CD4-positive, alpha-beta T cell treated with Interleukin-10 for 1 hour (primary cell): ENCODE measurements at regions not wholly inside any gene's neighbourhood (a gene's known extent, or its start where the extent isn't known, plus 50 kb on each side); places are given as distances from the start of the nearest gene placed in this dataset.
A peak's percentile ranks its signal among the peaks of the same experiment; 100 is the strongest.
"Not testable (repeated sequence)": the region's sequence is repeated elsewhere in the genome, so short reads cannot be mapped to it uniquely, and the experiment has no call there.

Experiments
- DNase-seq: peaks from one replicate; pipeline ENCODE4 v3.0.0-alpha.2; 2020

- no peak for DNase-seq
Observed at GRCh38 chr5:154652746-154653417, 102.3 kb upstream of the LARP1 start.

- DNase-seq: not testable (repeated sequence)
Observed at GRCh38 chr5:154651795-154652194, 103.4 kb upstream of the LARP1 start.

- no peak for DNase-seq
Observed at GRCh38 chr5:154648706-154649105, 106.5 kb upstream of the LARP1 start.

DNA sequence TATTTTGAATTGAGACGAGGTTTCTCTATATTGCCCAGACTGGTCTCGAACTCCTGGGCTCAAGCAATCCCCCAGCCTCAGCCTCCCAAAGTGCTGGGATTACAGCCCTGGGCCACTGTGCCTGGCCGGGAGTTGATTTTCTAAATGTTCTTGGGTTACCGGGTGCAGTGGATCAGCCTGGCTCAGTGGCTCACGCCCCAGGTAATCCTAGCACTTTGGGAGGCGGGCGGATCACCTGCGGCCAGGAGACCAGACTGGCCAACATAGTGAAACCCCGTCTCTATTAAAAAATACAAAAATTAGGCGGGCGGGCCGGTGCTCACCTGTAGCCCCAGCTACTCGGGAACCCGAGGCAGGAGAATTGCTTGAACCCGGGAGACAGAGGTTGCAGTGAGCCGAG is 106.9 kb upstream of the LARP1 start:
- no peak for DNase-seq

DNA sequence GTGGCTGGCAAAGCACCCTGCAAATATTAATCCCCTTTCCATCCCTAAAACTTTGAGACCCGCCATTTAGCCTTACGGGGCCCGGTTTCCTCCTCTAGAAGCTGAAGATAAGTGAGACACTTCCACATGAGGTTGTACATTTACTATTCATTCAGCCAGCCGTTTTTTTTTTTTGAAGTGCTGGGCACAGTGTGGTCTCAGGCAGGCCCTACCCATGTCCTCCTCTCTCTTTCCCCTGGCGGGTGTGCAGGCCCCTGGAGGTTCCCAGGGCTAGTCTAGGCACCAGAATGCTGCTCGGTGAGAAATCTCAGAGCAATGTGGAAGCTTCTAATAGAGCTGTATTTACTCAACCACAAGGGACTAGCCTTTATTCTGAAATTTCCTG is 107.4 kb upstream of the LARP1 start:
- DNase-seq: no peak

DNA sequence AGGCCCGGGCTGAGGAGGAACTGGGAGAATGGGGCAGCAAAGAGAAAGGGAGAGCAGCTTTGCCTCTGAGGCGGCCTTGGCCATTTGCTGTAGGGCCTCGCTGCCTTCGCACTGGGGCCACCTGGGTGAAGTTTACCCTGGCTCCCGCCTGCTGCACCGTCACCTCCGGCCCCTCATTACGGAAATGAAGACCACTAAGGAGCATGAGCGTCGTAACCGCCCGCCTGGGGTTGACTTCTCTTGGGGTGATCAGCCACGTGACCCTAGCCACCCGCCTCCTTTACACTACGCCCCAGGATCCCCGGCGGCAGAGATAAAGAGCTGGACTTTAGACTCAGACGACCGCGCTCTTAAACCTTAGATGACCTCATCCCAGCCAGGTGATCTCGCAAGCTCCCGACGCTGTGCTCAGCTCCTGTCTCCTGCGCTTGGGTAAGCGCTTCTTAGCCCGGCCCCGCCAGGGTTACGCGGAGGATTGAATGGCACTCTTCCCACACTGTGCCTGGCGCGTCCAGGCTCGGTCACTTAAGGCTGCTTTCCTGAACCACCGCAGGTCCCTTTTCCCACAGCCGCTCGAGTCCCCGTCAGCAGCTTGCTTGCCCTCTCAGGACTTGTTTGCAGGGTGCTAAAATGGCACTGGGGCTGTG is 107.9 kb upstream of the LARP1 start:
- DNase-seq: peak; percentile 16

DNA sequence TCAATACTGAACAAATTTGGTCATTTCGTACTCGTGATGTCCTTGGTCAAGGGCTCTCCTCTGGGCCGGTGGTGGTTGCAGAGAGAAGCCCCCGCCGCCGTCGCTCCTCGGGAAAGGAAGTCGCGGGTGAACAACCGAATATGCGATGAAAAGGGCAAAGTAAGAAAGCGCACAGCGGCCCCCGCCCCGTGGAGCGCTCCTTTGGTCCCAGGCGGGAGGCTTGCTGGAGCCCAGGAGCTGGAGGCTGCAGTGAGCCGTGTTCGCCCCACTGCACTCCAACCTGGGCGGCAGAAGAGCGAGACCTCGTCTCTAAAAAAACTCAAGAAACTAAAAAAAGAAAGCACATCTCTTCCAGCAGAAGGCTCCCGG is 108.4 kb upstream of the LARP1 start:
- DNase-seq: no peak

- no peak for DNase-seq
Observed at GRCh38 chr5:154644745-154645411, 110.3 kb upstream of the LARP1 start.

DNA sequence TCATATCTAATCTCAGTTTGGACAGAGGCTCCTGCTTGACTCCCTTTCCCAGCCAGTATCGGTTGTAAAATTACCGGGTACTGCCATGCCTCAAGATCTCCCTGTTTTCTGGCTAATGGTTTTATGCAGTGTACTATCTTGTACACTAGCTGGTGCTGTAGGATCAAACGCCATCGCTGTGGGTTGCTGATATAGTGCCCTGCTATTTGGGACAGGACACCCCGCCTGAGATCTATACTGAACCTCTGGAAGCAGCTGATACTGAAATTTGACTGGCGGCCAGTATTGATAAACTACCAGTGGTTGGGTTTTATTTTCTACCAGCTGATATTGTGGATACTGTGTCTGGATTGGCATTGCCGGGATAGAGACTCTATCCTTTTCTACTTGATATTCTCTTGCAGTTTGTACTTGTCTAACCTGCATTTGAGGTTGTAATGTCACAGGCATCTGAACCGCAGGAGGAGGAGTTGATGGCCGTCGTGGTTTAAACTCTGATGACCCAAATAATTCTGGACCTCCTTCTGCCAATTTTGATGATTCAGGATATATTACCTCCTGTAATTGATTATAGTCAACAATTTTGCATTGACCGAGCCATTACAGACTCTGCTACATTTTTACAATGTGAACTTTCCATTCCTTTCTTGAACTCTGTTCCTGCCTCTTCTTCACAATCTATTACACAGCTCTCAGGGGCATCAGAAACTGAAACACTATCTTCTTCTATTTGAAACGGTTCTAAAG is 112.5 kb upstream of the LARP1 start:
- no peak for DNase-seq

DNA sequence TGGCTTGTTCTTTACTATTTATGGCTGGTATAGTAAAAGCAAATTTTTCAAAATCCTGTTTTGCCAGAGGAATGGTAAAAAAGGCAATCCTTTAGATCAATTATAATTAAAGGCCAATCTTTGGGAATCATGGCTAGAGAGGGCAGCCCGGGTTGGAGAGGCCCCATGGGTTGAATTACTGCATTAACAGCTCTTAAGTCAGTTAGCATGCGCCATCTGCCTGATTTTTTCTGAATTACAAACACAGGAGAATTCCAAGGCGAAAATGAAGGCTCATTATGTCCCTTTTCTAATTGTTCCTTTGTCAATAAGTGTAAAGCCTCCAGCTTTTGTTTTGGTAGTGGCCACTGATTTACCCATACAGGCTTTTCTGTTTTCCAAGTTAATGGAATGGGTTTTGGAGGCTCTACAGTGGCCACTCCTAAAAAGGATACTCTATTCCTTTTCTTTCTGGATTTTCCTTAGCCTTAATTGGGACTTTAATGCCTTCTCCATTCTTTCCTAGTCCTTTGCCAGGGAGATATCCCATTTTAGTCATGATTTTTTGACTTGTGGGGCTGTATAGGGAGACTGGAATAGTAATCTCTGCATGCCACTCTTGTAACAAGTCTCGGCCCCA is 114.9 kb upstream of the LARP1 start:
- peak; percentile 15 for DNase-seq

DNA sequence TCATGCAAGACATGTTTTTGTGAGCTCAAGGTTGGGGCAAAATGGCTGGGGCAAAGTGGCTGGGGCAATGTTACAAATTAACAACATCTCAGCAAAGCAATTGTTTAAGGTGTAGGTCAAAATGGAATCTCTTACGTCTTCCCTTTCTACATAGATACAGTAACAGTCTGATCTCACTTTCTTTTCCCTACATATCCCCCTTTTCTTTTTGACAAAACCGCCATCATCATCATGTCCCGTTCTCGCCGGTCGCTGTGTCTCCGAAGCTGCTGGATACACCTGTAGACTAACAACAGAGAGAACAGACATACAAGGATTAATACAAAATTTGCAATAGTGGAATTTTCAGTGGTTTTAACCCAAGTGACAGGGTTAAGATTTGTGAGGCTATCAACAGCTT is 118.4 kb upstream of the LARP1 start:
- not testable (repeated sequence) for DNase-seq

- DNase-seq: not testable (repeated sequence)
Observed at GRCh38 chr5:154636271-154636670, 118.9 kb upstream of the LARP1 start.

- not testable (repeated sequence) for DNase-seq
Observed at GRCh38 chr5:154633744-154634143, 121.4 kb upstream of the LARP1 start.

GRCh38 chr5:154631141-154631540 is 124.0 kb upstream of the LARP1 start:
- DNase-seq: no peak

DNA sequence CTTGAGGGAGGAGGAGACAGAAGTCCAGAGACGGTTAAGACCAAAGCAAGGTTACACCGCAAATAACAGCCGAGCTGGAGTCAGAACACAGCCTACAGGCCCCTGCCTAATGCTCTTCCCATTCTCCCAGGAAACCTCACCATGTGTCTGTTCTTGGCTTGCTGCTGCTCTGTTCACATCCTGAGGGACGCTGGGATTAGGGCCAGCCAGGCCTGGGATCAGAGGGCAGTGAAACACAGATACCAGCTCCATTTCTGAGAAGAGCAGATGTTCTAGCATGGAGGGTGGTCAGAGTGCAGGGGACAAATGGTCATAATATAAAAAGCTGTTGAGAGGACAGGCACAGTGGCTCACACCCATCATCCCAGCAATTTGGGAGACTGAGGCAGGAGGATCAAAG is 124.8 kb upstream of the LARP1 start:
- DNase-seq: no peak

GRCh38 chr5:154628685-154629084 is 126.5 kb upstream of the LARP1 start:
- DNase-seq: no peak

DNA sequence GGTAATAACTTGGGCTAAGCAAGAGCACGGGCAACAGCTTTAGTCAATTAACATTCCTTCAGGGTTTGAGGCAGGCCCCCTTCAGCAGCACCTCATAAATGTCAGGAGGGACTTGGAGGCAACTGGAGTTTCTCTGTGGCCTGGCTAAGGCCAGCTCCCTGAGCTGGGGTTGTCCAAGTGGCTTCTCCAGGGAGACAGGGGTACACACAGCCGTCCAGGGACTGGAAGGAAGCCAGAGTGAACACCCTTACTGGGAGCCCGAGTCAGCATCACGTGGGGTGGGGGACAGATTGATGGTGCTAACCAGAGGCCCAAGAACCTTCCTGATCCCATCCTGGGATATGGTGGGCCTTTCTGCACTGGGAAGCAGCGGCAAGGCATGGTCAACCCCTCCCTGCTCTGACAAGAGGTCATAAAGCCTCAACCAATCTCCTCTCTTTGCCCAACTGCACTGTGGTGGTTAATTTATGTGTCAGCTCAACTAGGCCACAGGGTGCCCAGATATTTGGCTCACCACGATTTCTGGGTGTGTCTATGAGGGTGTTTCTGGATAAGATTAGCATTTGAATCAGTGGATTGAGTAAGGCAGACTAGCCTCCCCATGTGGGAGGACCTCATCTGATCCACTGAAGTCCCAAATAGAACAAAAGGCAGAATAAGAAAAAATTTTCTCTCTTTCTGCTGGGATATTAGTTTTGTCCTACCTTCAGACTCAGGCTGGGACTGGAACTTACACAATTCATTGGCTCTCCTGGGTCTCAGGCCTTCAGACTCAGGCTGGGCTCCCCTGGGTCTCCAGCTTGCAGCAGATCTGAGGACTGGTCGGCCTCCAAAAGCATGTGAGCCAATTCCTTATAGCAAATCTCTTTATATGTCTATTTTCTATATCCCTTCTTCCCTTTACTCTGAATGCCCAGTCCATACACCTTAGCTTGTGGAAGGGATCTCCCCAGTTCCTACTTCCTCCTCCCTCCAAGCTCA is 127.2 kb upstream of the LARP1 start:
- DNase-seq: no peak

DNA sequence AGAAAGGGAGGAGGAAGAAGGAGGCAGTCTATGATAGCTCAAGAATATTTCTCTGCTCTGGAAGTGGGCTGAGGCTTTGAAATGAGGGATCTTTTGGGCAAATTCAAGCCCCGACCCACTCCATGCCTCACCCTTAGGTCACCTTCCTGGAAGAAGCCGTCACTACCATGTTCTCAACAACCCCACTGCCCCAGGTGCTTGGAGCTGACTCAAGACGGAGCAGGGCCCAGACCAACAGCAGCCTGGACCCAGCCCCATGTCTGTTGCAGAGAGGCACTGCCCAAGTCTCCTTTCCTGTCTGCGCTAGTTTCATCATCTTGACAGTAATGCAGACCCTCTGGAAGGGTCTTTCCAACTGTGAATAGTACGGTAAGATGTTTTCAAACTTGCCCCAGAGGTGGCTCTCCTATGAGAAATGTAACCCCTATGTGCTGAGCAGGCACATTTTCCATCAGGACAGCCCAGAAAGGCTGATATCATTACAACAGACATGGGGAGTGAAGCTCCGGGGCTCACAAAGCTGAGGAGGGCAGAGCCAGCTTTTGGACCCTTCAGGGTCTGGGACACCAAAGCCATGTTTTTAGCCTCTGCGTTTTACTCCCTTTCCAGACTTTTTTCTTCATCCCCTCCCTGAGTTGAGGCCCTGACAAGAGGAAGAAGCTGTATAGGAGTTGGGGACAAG is 128.2 kb upstream of the LARP1 start:
- DNase-seq: no peak

GRCh38 chr5:154625031-154625430 is 130.1 kb upstream of the LARP1 start:
- no peak for DNase-seq

DNA sequence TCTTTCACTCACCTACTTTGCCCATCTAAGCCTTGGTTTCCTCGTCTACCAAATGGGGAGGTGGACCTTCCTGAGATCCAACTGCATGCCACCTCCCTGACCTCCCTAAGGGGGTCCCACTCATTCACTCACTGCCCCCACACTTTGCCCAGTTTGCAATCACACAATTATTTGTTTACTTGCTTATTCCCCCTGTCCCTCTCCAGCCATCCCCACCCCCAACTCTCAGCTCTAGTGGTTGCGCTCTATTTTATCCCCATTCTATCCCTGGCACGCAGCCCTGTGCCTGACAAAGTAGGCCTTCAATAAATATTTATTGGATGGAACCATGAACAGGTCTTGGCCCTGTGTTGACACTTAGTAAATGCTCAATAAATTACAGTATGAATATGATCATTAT is 130.8 kb upstream of the LARP1 start:
- DNase-seq: no peak

GRCh38 chr5:154620411-154620810 is 134.8 kb upstream of the LARP1 start:
- no peak for DNase-seq
